Stimulated activated CD8-positive, alpha-beta memory T cell treated with anti-CD3 and anti-CD28 coated beads, Interleukin-4, amount 100 ng/mL, for 48 hours (primary cell): ENCODE measurements at regions not wholly inside any gene's neighbourhood (a gene's known extent, or its start where the extent isn't known, plus 50 kb on each side); places are given as distances from the start of the nearest gene placed in this dataset.

Source experiments
- DNase-seq: peaks from one replicate; pipeline ENCODE4 v3.0.0-alpha.2; 2020

GRCh38 chr19:30313353-30313750 lies 58.8 kb upstream of the ZNF536 start:
- no peak for DNase-seq

- no peak for DNase-seq
Observed at GRCh38 chr19:30314056-30314804, 58.0 kb upstream of the ZNF536 start.

- DNase-seq = no peak
Observed at GRCh38 chr19:30314805-30315155, 57.4 kb upstream of the ZNF536 start.

- no peak for DNase-seq
Observed at GRCh38 chr19:30315159-30315558, 57.0 kb upstream of the ZNF536 start.

- no peak for DNase-seq
Observed at GRCh38 chr19:30316000-30316491, 56.1 kb upstream of the ZNF536 start.

- no peak for DNase-seq
Observed at GRCh38 chr19:30316560-30317106, 55.6 kb upstream of the ZNF536 start.

- no peak for DNase-seq
Observed at GRCh38 chr19:30317403-30317802, 54.8 kb upstream of the ZNF536 start.

GRCh38 chr19:30318261-30318660 lies 53.9 kb upstream of the ZNF536 start:
- DNase-seq = no peak

GRCh38 chr19:30318936-30319335 lies 53.2 kb upstream of the ZNF536 start:
- no peak for DNase-seq

- no peak for DNase-seq
Observed at GRCh38 chr19:30319411-30319810, 52.8 kb upstream of the ZNF536 start.

GRCh38 chr19:30319876-30320275 lies 52.3 kb upstream of the ZNF536 start:
- DNase-seq = no peak

GRCh38 chr19:30320466-30320865 lies 51.7 kb upstream of the ZNF536 start:
- no peak for DNase-seq

- DNase-seq = no peak
Observed at GRCh38 chr19:30320916-30321315, 51.3 kb upstream of the ZNF536 start.
